ENCODE measurements at regions not wholly inside any gene's neighbourhood (a gene's known extent, or its start where the extent isn't known, plus 50 kb on each side); places are given as distances from the start of the nearest gene placed in this dataset.

DNA sequence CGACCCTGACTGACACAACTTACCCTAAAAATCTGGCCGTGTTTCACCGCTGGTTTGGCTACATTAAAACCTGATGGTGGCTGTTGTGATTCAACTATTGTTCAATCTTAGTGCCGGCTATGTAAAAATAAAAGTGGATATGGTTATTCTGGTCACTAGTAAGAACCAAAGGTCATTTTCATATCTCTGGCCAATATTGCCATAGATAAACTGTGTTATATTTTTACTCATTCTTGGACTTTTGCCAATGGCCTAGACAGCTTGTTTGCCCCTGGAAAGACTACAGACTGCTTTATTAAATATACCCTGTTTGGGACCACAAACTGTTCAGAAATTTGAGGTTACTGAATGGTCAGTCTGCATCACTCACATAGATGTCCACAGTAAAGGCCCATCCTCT, 258.5 kb upstream of the KLHL1 start:
- TF ChIP-seq GATA2 (IDR thresholded peaks at IDR 0.05; ENCODE audit: low read depth, low read length) = no peak
- no peak for TF ChIP-seq GATA3 (IDR thresholded peaks at IDR 0.05; ENCODE audit: low read depth, low read length)
